ENCODE measurements at regions not wholly inside any gene's neighbourhood (a gene's known extent, or its start where the extent isn't known, plus 50 kb on each side); places are given as distances from the start of the nearest gene placed in this dataset.
A peak's percentile ranks its signal among the peaks of the same experiment; 100 is the strongest.

DNA sequence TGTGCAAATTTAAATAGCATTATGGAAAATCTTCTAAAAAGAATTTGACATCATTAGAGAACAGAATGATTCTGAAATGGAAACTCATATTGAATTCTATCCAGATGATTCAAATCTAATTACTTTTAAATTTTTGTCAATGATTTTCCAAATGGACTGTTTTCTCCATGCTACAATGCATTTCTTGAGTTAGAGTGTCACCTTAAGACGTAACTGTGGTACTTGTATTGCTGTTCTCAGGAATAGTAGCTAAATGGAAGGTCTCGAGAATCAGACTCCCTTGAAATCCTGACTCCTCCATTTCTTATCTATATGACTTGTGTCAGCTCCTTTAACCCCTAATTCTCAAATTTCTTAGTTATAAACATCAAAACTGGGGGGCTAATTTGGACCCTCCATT, 102.3 kb downstream of the P2RY1 start:
- TF ChIP-seq SREBF2 (IDR thresholded peaks at IDR 0.05; ENCODE audit: low read length) (no peak), CTCF (IDR thresholded peaks at IDR 0.05 in 2 of 3, conservative IDR thresholded peaks at IDR 0.05 in 1 of 3; ENCODE audit: control insufficient read depth in 2 of 3, extremely low read depth in 1 of 3, insufficient read depth in 1 of 3, low read depth in 3 of 3, low read length in 3 of 3) (peak in 1 of 3 experiments; percentile 14; a peak in 2 of 6 replicates), PAX5 (IDR thresholded peaks at IDR 0.05; ENCODE audit: borderline replicate concordance, low read depth, low read length) (no peak)

Measured in GM12878 (cell line).